ENCODE measurements at regions not wholly inside any gene's neighbourhood (a gene's known extent, or its start where the extent isn't known, plus 50 kb on each side); places are given as distances from the start of the nearest gene placed in this dataset.

DNA sequence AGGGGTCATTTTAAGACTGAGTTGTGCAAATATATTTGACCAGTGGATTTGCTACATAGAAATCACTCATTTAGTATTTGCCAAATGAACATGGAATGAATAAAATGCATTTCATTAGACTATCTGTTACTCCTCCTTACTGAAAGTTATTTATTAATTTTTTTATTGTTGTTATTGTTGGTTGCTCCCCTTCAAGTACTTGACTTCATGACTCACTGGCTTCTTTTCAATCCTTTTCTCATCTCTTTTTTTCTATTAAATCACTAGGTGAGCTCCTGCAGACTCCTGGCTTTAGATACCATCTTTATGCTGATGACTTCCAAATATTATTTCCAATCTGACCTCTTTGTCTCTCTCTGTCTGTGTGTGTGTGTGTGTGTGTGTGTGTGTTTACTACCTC lies 192.2 kb upstream of the FAM83B start:
- DNase-seq (ENCODE audit: low read depth), result no peak
- no peak overlapping the region for H3K4me3 ChIP-seq (ENCODE audit: low read depth, low read length)
- TF ChIP-seq MYC (IDR thresholded peaks at IDR 0.05; ENCODE audit: low read depth, low read length), result no peak
- TF ChIP-seq, protein P1, sequence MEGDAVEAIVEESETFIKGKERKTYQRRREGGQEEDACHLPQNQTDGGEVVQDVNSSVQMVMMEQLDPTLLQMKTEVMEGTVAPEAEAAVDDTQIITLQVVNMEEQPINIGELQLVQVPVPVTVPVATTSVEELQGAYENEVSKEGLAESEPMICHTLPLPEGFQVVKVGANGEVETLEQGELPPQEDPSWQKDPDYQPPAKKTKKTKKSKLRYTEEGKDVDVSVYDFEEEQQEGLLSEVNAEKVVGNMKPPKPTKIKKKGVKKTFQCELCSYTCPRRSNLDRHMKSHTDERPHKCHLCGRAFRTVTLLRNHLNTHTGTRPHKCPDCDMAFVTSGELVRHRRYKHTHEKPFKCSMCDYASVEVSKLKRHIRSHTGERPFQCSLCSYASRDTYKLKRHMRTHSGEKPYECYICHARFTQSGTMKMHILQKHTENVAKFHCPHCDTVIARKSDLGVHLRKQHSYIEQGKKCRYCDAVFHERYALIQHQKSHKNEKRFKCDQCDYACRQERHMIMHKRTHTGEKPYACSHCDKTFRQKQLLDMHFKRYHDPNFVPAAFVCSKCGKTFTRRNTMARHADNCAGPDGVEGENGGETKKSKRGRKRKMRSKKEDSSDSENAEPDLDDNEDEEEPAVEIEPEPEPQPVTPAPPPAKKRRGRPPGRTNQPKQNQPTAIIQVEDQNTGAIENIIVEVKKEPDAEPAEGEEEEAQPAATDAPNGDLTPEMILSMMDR (IDR thresholded peaks at IDR 0.05; ENCODE audit: low read depth, low read length), result no peak
- TF ChIP-seq, protein P2, sequence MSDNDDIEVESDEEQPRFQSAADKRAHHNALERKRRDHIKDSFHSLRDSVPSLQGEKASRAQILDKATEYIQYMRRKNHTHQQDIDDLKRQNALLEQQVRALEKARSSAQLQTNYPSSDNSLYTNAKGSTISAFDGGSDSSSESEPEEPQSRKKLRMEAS (IDR thresholded peaks at IDR 0.05; ENCODE audit: low read depth, low read length), result no peak
- TF ChIP-seq POLR2A (IDR thresholded peaks at IDR 0.05; ENCODE audit: extremely low read depth, insufficient read length), result no peak

DNA sequence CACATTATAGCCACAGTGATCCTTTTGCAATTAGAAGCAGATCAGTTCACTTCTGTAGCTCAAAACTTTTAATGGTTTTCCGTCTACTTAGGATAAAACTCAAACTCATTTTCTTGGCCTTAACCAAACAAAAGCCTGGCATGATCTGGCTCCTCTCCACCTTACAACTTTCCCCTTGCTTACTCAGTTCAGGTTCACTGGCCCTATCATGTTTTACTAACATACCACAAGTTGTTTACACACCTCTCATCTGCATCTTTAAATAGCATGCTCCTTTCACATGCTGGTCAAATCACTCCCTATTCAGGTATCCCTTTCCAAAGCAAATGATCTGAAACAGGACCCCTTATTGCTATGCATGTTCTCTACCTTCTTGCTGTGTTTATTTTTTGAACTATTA lies 191.4 kb upstream of the FAM83B start:
- DNase-seq (ENCODE audit: low read depth), result no peak
- no peak overlapping the region for H3K4me3 ChIP-seq (ENCODE audit: low read depth, low read length)
- TF ChIP-seq MYC (IDR thresholded peaks at IDR 0.05; ENCODE audit: low read depth, low read length) (no peak), POLR2A (IDR thresholded peaks at IDR 0.05; ENCODE audit: extremely low read depth, insufficient read length) (no peak)
- TF ChIP-seq, protein P1 (IDR thresholded peaks at IDR 0.05; ENCODE audit: low read depth, low read length), result no peak
- TF ChIP-seq, protein P2 (IDR thresholded peaks at IDR 0.05; ENCODE audit: low read depth, low read length), result no peak

DNA sequence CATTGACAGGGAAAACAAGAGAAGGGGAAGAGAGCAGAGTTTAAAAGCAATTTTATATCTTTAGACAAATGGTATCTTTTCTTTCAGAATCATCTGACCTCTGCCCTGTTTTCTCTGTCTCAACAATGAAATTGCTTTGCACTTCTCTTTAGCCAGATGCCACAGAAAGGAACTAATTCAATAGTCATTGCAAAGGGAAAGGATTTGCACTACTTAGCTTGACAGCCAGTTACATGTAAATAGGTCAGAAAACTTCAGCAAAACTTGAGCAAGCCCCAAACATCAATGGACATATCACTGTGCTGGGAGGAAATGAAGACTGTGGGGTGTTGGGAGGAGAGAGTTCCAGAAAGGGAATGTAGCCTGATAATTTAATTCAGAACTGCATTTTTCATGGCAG lies 181.3 kb upstream of the FAM83B start:
- no peak for TF ChIP-seq POLR2A (IDR thresholded peaks at IDR 0.05; ENCODE audit: extremely low read depth, insufficient read length)
- TF ChIP-seq, protein P1 (IDR thresholded peaks at IDR 0.05; ENCODE audit: low read depth, low read length), result no peak
- TF ChIP-seq, protein P2 (IDR thresholded peaks at IDR 0.05; ENCODE audit: low read depth, low read length), result no peak
- no peak for TF ChIP-seq MYC (IDR thresholded peaks at IDR 0.05; ENCODE audit: low read depth, low read length)
- DNase-seq (ENCODE audit: low read depth), result no peak
- H3K4me3 ChIP-seq (ENCODE audit: low read depth, low read length), result no peak overlapping the region

DNA sequence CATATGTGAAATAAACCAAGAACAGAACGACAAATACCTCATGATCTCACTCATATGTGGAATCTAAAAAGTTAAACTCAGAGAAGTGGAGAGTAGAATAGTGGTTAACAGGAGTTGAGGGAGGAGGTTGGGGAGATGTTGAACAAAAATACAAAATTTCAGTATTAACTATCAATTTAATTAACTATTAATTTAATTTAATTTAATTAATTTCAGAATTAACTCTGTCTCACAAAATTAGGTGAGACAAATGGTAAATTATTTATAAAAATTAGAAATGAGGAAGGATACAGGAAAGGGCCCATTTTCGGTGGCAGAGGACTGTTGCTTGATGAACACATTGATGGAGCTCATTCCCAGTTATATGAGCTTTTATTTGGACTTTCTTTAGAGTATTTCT lies 166.0 kb upstream of the FAM83B start:
- TF ChIP-seq MYC (IDR thresholded peaks at IDR 0.05; ENCODE audit: low read depth, low read length) (no peak), POLR2A (IDR thresholded peaks at IDR 0.05; ENCODE audit: extremely low read depth, insufficient read length) (no peak)
- no peak overlapping the region for H3K4me3 ChIP-seq (ENCODE audit: low read depth, low read length)
- no peak for DNase-seq (ENCODE audit: low read depth)

DNA sequence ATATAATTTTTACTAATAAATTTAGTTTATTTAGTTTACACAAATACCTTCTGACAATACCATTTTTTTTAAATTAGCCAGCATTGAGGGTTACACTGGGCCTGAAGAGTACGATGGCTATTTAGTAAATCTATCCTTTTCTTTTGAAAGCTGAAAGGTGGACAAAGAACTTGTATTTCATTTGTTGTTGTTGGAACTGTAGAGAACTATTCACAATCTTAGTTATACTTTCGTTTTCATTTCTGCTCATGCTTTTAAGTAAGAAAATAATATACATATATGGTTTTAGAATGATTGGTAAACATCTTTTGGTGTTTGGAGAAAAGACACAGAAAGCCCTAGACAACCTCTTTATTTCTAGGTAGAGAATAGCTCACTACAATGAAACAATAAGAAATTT lies 165.3 kb upstream of the FAM83B start:
- H3K4me3 ChIP-seq (ENCODE audit: low read depth, low read length), result no peak overlapping the region
- TF ChIP-seq, protein P2 (IDR thresholded peaks at IDR 0.05; ENCODE audit: low read depth, low read length), result no peak
- TF ChIP-seq MYC (IDR thresholded peaks at IDR 0.05; ENCODE audit: low read depth, low read length) (no peak), POLR2A (IDR thresholded peaks at IDR 0.05; ENCODE audit: extremely low read depth, insufficient read length) (no peak)
- TF ChIP-seq, protein P1 (IDR thresholded peaks at IDR 0.05; ENCODE audit: low read depth, low read length), result no peak
- DNase-seq (ENCODE audit: low read depth), result no peak

DNA sequence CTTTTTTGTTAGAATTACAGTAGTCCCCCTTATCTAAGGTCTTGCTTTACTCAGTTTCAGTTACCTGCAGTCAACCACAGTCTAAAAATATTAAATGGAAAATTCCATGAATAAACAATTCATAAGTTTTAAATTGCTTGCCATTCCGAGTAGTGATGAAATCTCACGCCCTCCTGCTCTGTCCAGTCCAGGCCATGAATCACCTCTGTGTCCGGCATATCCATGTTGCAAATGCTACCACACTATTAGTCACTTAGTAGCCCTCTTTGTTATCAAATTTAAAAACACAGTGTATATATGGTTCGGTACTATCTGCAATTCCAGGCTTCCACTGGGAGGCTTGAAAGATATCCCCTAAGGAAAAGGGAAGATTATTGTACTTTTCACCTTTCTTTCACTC lies 164.6 kb upstream of the FAM83B start:
- TF ChIP-seq, protein P2 (IDR thresholded peaks at IDR 0.05; ENCODE audit: low read depth, low read length), result no peak
- TF ChIP-seq, protein P1 (IDR thresholded peaks at IDR 0.05; ENCODE audit: low read depth, low read length), result no peak
- no peak for TF ChIP-seq MYC (IDR thresholded peaks at IDR 0.05; ENCODE audit: low read depth, low read length)
- no peak for TF ChIP-seq POLR2A (IDR thresholded peaks at IDR 0.05; ENCODE audit: extremely low read depth, insufficient read length)
- DNase-seq (ENCODE audit: low read depth), result no peak
- no peak overlapping the region for H3K4me3 ChIP-seq (ENCODE audit: low read depth, low read length)

All from NB4 (cell line).